ENCODE measurements at regions not wholly inside any gene's neighbourhood (a gene's known extent, or its start where the extent isn't known, plus 50 kb on each side); places are given as distances from the start of the nearest gene placed in this dataset.

DNA sequence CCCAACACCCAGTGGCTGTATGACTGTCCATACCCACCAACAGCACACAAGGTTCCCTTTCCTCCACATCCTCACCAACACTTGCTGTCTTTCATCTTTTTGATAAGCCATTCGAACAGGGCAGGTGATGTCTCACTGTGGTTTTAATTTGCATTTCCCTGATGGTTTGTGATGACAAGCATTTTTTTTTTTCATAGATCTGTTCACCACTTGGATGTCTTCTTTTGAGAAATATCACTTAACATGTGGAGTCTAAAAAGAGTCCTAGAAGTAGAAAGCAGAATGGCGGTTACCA lies 198.1 kb upstream of the DIO3 start:
- no peak for DNase-seq

- no peak for DNase-seq
These were observed 197.4 kb upstream of the DIO3 start for GRCh38 chr14:101363880-101364391.

GRCh38 chr14:101364503-101365328 lies 196.6 kb upstream of the DIO3 start:
- no peak for DNase-seq

- no peak for DNase-seq
These were observed 195.8 kb upstream of the DIO3 start for GRCh38 chr14:101365329-101366158.

- no peak for DNase-seq
These were observed 193.7 kb upstream of the DIO3 start for GRCh38 chr14:101367421-101368261.

- DNase-seq, result no peak
These were observed 192.7 kb upstream of the DIO3 start for GRCh38 chr14:101368629-101369028.

- DNase-seq, result no peak
These were observed 191.9 kb upstream of the DIO3 start for GRCh38 chr14:101369194-101369915.

DNA sequence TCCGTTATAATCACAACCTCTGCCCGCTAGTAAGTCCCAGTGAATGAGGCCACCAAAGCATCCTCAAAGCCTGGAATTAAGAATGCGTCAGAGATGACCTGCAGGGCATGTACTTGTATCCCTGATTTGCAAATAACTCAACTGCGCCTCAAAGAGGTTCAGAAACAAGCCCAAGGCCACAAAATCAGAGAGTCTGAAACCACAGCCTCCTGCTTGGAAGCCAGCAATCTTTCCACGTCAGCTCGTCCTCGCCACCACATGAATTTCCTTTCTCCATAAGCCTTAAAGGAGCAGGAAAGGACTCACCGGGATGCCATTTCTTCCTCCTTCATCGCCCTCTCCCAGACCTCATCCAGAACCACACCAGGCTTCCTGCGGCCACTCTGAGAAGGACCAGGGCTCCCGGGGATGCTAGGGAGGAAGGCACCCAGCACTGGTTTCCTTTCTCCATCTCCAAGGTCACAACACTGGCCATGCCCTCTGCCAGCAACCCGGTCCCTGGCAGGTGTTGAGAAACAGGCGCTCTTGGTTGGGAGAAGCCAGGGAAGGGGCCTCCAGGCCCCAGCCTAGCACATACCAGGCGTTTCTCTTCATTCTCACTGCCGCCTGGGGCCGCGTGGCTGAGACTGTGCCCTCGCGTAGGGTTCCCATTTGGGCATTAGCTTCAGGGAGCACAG lies 191.2 kb upstream of the DIO3 start:
- no peak for DNase-seq

- DNase-seq, result no peak
These were observed 190.4 kb upstream of the DIO3 start for GRCh38 chr14:101370593-101371569.

GRCh38 chr14:101371799-101372793 lies 189.2 kb upstream of the DIO3 start:
- DNase-seq, result no peak

DNA sequence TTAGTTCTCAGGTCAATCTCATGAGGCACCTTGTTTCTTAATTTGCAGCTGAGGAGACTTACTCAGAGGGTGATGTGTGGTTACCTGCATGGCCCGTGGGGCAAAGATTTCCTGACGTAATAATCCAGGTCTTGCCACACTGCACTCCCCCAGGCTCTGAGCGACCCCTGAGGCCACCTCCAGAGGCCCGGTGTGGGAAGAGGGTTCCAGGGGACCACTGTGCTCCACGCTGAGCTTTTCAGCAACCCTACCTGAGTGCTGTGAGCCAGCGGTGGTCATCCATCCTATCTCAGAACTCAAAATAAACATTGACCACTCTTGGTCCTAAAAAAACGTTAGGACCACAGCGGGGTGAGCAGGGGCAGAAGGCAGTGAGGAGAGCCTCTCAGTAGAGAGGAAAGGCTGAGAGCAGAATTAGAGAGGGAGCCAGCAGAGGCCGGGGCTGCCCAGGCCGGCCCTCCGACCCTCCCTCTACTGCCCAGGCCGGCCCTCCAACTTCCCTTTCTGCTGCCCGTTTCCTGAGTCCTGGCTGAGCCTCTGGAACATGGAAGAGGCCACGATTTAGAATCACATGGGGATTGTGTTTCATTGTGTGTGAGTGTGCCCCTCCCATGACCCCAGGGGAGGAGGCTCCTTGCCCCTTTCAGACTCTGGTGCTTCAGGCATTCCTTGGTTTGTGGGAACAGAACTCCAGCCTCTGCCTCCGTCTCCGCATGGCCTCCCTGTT lies 188.2 kb upstream of the DIO3 start:
- no peak for DNase-seq

GRCh38 chr14:101373690-101374295 lies 187.5 kb upstream of the DIO3 start:
- no peak for DNase-seq

GRCh38 chr14:101374373-101375338 lies 186.6 kb upstream of the DIO3 start:
- DNase-seq, result no peak

DNA sequence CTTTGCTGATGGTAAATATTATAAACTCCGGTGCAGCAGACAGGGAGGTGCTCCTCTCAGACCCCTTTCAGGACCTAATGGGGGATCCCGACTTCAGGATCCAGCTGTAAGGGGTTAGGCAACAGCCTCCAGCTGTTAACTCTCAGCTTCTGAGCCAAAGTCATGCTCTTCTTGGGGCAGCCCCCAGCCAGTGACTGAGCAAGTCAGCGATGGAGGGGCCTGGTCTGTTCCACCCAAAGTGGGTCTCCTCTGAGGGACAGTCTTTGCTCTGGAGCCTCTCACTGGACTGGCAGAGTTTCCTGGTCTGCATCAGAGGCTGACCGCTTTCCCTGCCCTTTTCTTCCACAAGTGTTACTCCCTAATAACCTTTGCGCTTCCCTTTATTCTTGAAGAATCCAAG lies 184.2 kb upstream of the DIO3 start:
- no peak for DNase-seq

DNA sequence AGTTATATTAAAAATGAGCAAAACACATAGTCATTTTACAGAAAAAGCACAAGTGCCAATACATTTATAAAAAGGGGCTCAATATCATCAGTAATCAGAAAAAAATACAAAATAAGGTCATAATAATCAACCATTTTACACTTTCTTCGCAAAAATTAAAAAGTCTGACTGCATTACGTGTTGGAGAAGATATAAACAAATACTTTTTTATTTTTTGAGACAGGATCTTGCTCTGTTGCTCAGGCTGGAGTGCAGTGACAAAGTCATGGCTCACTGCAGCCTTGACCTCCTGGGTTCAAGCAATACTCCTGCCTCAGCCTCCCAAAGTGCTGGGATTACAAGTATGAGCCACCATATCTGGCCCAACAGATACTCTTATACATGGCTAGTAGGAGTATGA lies 181.5 kb upstream of the DIO3 start:
- DNase-seq, result no peak

GRCh38 chr14:101380512-101380911 lies 180.8 kb upstream of the DIO3 start:
- DNase-seq, result no peak

GRCh38 chr14:101380940-101381339 lies 180.4 kb upstream of the DIO3 start:
- DNase-seq, result no peak
